Ammon's horn (tissue), 1 donor: ENCODE measurements at regions not wholly inside any gene's neighbourhood (a gene's known extent, or its start where the extent isn't known, plus 50 kb on each side); places are given as distances from the start of the nearest gene placed in this dataset.

Experiments used
- DNase-seq: peaks from one replicate; pipeline ENCODE4 v3.0.0-alpha.2; 2016; ENCODE audit warnings: low spot score

DNA sequence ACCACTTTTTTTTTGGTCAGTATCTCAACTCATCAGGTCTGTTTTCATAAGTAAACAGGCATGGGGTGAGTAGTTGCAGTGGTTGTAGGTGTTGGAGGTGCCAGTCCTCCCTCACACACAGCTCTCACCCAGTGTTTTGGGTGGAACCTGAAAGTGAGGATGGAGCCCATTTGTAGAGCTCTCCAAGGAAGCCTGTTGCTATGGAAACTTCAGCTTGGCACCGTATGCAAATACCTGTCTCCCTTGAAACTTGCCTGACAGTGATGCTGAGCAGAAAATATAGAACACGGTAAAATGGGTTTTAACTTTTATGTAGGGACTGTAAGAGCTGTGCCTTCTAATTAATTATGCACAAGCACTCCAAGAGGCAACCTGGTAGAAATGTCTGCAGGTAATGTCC is 214.1 kb downstream of the AJAP1 start:
- DNase-seq: no peak

- no peak for DNase-seq
Observed at GRCh38 chr1:4856396-4856795, 202.0 kb downstream of the AJAP1 start.

- DNase-seq: no peak
Observed at GRCh38 chr1:4854367-4854766, 200.0 kb downstream of the AJAP1 start.

DNA sequence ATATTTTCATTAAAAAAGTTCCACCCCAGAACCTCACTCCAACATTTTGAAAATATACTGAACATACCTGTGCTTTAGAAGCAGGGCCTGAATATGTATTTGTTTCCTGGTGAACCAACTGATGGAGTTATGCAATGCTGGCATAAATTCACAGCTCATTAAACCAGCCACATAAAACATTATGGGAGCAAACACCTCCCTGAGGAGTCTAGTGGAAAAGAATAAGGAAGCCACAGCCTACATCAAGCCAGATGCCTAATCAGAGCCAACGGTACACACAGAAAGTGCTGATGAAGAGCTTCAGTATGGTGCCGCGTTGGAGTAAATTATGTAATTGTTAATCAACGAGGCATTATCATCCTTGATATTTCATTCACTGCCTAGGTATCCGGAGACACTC is 199.5 kb downstream of the AJAP1 start:
- DNase-seq: no peak

GRCh38 chr1:4851385-4852065 is 197.1 kb downstream of the AJAP1 start:
- DNase-seq: no peak

DNA sequence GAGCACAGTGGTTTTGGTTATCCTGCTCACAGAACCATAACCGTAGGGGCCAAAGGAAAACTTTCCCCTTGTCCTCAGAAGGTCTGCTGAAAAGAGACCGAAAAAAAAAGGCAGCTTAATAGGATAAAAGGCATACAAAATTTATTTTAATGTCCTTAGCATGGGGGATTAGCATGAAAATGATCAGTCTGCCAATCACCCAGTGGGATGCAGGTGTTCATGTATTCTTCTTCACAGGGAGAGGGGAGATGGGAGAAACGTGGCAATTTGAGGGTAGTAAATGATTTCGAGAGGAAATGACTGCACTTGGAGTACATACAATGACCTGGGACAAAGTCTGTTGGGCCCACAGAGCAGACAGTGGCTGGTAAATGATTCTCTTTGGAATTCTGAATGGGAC is 194.0 kb downstream of the AJAP1 start:
- DNase-seq: no peak

DNA sequence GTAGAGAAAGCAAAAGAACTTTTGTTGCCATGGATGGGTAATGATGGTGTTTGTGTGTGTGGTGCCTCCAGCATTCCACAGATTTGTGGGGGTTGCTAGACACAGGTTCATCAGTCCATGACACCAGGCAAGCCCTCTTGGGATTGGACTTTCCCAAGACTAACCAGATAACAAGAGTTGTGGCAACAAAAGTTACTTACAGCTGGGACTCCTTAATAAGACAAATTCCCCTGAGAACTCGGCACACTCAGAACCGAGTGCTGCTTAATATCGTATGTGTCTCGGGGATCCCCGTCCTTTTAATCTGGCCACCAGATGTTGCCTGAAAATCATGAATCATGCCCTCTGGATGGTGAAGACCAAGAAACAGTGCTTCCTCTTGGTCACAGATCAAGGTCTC is 193.3 kb downstream of the AJAP1 start:
- no peak for DNase-seq
